GM21786 (cell line): ENCODE measurements at regions not wholly inside any gene's neighbourhood (a gene's known extent, or its start where the extent isn't known, plus 50 kb on each side); places are given as distances from the start of the nearest gene placed in this dataset.

Experiments used
- ATAC-seq: cut with Tn5 transposase; IDR thresholded peaks from one replicate; pipeline ENCODE4 v1.9.1; 2021; ENCODE audit not compliant: unreplicated experiment

GRCh38 chr2:242022550-242023290 lies 153.2 kb downstream of the RTP5 start:
- no peak for ATAC-seq

GRCh38 chr2:242024751-242025355 lies 155.3 kb downstream of the RTP5 start:
- no peak for ATAC-seq

GRCh38 chr2:242027676-242028450 lies 158.3 kb downstream of the RTP5 start:
- no peak for ATAC-seq

GRCh38 chr2:242029422-242030225 lies 160.1 kb downstream of the RTP5 start:
- no peak for ATAC-seq

- ATAC-seq: no peak
These were observed 160.7 kb downstream of the RTP5 start for GRCh38 chr2:242030226-242030575.

- no peak for ATAC-seq
These were observed 161.3 kb downstream of the RTP5 start for GRCh38 chr2:242030858-242031257.

GRCh38 chr2:242031481-242032019 lies 162.0 kb downstream of the RTP5 start:
- ATAC-seq: no peak

- no peak for ATAC-seq
These were observed 163.5 kb downstream of the RTP5 start for GRCh38 chr2:242032780-242033656.

GRCh38 chr2:242034138-242034537 lies 164.6 kb downstream of the RTP5 start:
- no peak for ATAC-seq

GRCh38 chr2:242034996-242035814 lies 165.7 kb downstream of the RTP5 start:
- no peak for ATAC-seq

- no peak for ATAC-seq
These were observed 166.5 kb downstream of the RTP5 start for GRCh38 chr2:242035858-242036652.

- no peak for ATAC-seq
These were observed 167.1 kb downstream of the RTP5 start for GRCh38 chr2:242036653-242036950.

- ATAC-seq: no peak
These were observed 168.8 kb downstream of the RTP5 start for GRCh38 chr2:242038166-242038927.

GRCh38 chr2:242038928-242039341 lies 169.4 kb downstream of the RTP5 start:
- ATAC-seq: no peak

- ATAC-seq: no peak
These were observed 170.8 kb downstream of the RTP5 start for GRCh38 chr2:242040303-242040655.

- no peak for ATAC-seq
These were observed 171.2 kb downstream of the RTP5 start for GRCh38 chr2:242040681-242041080.

- no peak for ATAC-seq
These were observed 172.3 kb downstream of the RTP5 start for GRCh38 chr2:242041816-242042215.
